Rectal smooth muscle tissue (tissue), 1 donor: ENCODE measurements at regions not wholly inside any gene's neighbourhood (a gene's known extent, or its start where the extent isn't known, plus 50 kb on each side); places are given as distances from the start of the nearest gene placed in this dataset.

Experiments used
- H3K27ac ChIP-seq: one replicate; pipeline ENCODE4 v1.7.0; 2013; ENCODE audit warnings: low read depth, low read length, inconsistent platforms
- H3K27me3 ChIP-seq: one replicate; pipeline ENCODE4 v1.7.0; 2013; ENCODE audit warnings: low read length; ENCODE audit not compliant: control insufficient read depth, insufficient read depth
- H3K36me3 ChIP-seq: one replicate; pipeline ENCODE4 v1.7.0; 2013; ENCODE audit warnings: low read length; ENCODE audit not compliant: control insufficient read depth, insufficient read depth
- H3K4me1 ChIP-seq: one replicate; pipeline ENCODE4 v1.7.0; 2013; ENCODE audit warnings: low read length; ENCODE audit not compliant: control insufficient read depth, insufficient read depth
- H3K4me3 ChIP-seq: one replicate; pipeline ENCODE4 v1.7.0; 2013; ENCODE audit warnings: low read length
- H3K9ac ChIP-seq: one replicate; pipeline ENCODE4 v1.7.0; 2013; ENCODE audit warnings: low read length

DNA sequence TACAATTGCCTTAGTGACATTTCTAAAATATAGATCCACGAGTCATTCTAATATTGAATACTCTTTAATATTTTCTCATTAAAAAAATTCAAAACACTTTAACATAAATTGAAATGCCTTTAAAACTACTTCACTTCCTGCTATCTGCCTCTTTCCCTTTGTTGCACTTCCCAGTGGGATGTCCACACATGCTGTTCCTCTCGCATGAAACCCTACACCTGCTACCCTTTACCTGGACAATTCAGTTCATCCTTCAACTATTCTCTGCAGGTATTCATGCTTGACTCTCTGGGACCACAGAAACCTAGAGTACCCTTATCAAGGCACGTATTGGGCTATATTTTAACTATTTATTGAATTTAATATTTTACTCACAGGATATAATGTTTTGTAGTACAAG is 373.3 kb upstream of the GALNT5 start:
- no peaks in the 10 kb centered on the region for H3K27me3 ChIP-seq
- no peaks in the 10 kb centered on the region for H3K4me1 ChIP-seq
- H3K9ac ChIP-seq = no peak overlapping the region
- no peaks in the 10 kb centered on the region for H3K36me3 ChIP-seq
- H3K4me3 ChIP-seq = no peak overlapping the region
- H3K27ac ChIP-seq = no peak overlapping the region

DNA sequence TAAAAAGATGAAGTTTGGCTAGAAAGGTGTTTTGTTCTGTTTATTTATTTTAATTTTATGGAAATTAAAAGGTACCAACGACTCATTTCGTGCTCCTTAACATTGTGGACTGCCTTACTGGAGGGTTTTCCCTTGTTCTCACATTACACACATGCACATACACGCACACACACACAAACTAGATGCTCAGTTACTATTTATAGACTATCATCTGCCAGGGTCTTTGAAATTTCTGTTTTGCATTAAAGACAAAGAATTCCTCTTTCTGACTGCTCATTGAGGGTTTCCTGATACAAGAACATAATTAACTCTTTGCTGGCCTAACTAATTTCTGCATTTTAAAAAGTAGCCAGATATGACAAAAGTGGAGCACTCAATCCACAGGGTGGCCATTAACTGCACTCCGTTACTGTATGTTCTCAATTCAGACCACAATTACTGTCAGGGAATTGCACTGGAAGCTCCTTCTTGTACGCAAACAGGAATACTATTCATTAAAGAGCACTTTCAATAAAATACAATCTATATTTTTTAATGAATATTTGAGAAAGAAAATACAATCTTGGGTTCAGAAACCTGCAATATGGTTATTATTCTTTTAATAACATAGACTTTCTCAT is 366.9 kb upstream of the GALNT5 start:
- no peak overlapping the region for H3K27ac ChIP-seq
- no peaks in the 10 kb centered on the region for H3K27me3 ChIP-seq
- no peak overlapping the region for H3K4me3 ChIP-seq
- no peak overlapping the region for H3K9ac ChIP-seq
- no peaks in the 10 kb centered on the region for H3K36me3 ChIP-seq
- no peaks in the 10 kb centered on the region for H3K4me1 ChIP-seq

DNA sequence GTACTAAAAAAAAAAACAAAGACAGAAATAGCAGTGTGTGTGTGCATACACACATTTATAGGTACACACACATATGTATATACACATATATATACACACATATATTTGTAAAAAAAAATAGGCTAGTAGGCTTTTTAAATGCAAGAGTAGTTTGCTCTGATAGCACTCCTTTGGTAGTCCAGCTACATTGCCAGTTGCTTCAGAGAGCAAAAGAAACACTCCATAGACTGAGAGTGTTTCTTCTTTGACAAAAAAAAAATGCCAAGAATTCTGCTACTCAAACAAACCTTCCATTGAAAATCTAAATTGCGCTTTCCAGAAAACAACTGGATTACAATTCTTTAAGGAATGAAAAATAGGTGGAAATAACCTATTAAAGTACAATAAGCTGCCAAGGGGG is 365.9 kb upstream of the GALNT5 start:
- H3K27me3 ChIP-seq = no peaks in the 10 kb centered on the region
- H3K27ac ChIP-seq = no peak overlapping the region
- H3K36me3 ChIP-seq = no peaks in the 10 kb centered on the region
- no peak overlapping the region for H3K4me3 ChIP-seq
- H3K4me1 ChIP-seq = no peaks in the 10 kb centered on the region
- no peak overlapping the region for H3K9ac ChIP-seq

- Histone ChIP-seq H3K27me3 (no peaks in the 10 kb centered on the region), H3K36me3 (no peaks in the 10 kb centered on the region), H3K4me1 (no peaks in the 10 kb centered on the region), H3K9ac (no peak overlapping the region), H3K4me3 (peak overlapping the region; percentile 40), H3K27ac (no peak overlapping the region)
Measured at GRCh38 chr2:156892467-156893281, 364.8 kb upstream of the GALNT5 start.

DNA sequence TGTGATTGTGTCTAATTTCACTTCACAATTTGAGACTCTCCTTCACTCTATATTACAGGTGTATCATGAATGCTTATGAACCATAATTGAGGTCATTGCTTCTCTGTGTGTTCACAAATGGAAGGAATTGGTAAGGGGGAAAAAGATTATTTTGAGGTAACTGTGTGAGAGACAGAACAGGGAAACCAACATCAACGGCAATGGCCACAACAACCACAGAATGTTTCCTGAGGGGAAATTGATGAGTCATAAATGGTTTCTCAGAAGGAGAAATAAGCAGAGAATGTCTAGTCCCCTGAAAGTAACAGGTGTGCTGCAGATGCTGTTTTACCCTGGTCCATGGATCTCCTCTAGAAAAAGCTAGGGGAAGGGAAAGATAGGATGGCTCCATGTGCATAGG is 361.2 kb upstream of the GALNT5 start:
- Histone ChIP-seq H3K4me3 (no peak overlapping the region), H3K36me3 (no peaks in the 10 kb centered on the region), H3K27me3 (no peaks in the 10 kb centered on the region), H3K27ac (no peak overlapping the region), H3K9ac (no peak overlapping the region), H3K4me1 (no peaks in the 10 kb centered on the region)

DNA sequence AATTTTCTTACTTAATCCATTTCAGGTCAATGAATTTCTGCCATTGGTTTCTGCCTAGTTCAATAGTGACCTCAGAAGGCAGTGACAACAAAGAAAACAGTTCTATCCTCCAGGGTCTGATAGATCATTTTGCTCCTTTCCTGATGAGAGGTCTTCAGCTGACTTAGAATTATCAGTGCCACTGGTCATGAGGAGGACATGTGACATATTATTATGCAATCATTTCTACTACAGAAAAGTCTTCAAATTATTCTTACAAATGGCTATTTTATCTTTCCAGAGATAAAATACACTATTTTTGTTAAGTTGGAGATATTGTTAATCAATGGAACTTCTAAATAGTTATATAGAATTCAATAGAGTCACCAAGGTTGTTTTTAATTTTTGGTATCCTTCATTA is 360.0 kb upstream of the GALNT5 start:
- H3K27me3 ChIP-seq = no peaks in the 10 kb centered on the region
- no peak overlapping the region for H3K9ac ChIP-seq
- H3K4me3 ChIP-seq = no peak overlapping the region
- no peaks in the 10 kb centered on the region for H3K36me3 ChIP-seq
- no peaks in the 10 kb centered on the region for H3K4me1 ChIP-seq
- no peak overlapping the region for H3K27ac ChIP-seq

DNA sequence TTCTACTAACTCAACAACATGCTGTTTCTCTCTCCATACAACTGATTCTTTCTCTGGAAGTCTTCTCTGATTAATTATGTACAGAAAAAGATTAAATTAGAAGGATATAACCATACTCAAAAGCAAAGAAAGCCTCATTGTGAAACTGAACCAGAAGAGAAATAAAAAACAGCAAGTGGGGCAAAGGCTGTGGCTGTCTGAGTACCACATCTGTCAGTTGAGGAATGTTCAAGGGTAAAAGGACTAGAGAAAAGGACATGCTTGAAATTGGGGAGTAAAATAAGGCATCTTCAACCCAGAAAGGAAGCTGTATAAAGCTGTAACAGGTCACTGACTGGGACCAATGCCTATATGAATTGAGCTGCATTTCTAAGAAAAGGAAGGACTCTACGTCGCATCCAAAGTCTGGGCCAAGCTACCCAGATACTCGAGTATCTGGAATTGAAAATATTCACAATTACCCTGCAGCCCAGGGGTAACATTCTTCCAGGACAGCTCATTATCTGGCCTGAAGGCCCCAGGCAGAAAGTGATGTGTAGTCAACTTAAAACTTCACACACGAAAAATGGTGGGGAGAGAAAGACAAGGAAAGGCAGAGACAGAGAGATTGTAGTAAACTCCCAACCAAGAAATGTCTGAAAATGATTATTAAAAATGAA is 356.0 kb upstream of the GALNT5 start:
- no peaks in the 10 kb centered on the region for H3K4me1 ChIP-seq
- no peak overlapping the region for H3K4me3 ChIP-seq
- H3K36me3 ChIP-seq = no peaks in the 10 kb centered on the region
- H3K9ac ChIP-seq = no peak overlapping the region
- H3K27me3 ChIP-seq = no peaks in the 10 kb centered on the region
- H3K27ac ChIP-seq = no peak overlapping the region

GRCh38 chr2:156903335-156903734 is 354.2 kb upstream of the GALNT5 start:
- Histone ChIP-seq H3K4me3 (no peak overlapping the region), H3K4me1 (no peaks in the 10 kb centered on the region), H3K9ac (no peak overlapping the region), H3K36me3 (no peaks in the 10 kb centered on the region), H3K27me3 (no peaks in the 10 kb centered on the region), H3K27ac (no peak overlapping the region)

DNA sequence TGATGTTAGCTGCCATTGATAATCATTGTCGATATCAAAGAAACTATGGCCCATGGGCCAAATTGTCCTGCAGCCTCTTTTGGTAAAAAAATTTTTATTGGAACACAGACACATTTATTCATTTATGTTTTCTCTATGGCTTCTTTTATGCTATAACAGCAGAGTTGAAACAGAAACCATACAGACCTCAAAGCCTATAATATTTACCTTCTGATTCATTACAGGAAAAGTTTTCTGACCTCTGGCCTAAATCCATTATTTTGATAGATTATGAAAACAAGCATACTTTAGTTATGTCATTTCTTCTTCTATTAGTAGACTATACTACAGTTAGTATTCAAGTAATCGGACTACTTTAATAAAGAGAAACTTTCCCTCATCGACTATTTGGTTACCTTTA is 349.7 kb upstream of the GALNT5 start:
- Histone ChIP-seq H3K27me3 (no peaks in the 10 kb centered on the region), H3K27ac (no peak overlapping the region), H3K4me3 (no peak overlapping the region), H3K4me1 (no peaks in the 10 kb centered on the region), H3K36me3 (no peaks in the 10 kb centered on the region), H3K9ac (no peak overlapping the region)

DNA sequence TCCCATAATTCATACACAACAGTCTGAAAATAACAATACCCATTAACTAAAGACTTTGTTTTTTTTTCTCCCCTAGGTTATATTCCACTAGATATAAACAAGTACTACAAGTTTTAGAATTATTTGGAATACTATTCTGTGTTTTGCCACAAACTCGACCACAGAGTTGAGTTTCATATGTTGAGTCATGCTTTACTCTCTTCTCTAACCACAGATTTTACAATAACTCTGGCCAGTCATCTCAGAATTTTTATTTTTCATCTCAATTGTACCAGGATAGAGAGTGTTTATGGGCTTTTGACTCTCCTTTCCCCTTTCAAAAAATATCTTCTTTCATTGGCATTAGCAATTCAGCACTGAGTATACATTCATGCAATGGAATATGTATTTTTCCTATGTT is 348.7 kb upstream of the GALNT5 start:
- H3K9ac ChIP-seq = no peak overlapping the region
- no peaks in the 10 kb centered on the region for H3K27me3 ChIP-seq
- H3K27ac ChIP-seq = no peak overlapping the region
- H3K4me1 ChIP-seq = no peaks in the 10 kb centered on the region
- H3K36me3 ChIP-seq = no peaks in the 10 kb centered on the region
- no peak overlapping the region for H3K4me3 ChIP-seq

- Histone ChIP-seq H3K4me1 (no peaks in the 10 kb centered on the region), H3K4me3 (no peak overlapping the region), H3K27ac (no peak overlapping the region)
Measured at GRCh38 chr2:156909983-156910382, 347.5 kb upstream of the GALNT5 start.

GRCh38 chr2:156915332-156915731 is 342.2 kb upstream of the GALNT5 start:
- Histone ChIP-seq H3K27ac (no peak overlapping the region), H3K27me3 (no peaks in the 10 kb centered on the region), H3K4me1 (no peaks in the 10 kb centered on the region), H3K4me3 (no peak overlapping the region), H3K36me3 (no peaks in the 10 kb centered on the region), H3K9ac (no peak overlapping the region)

More at GRCh38 chr2:156909983-156910382, 347.5 kb upstream of the GALNT5 start:
- Histone ChIP-seq H3K27me3 (no peaks in the 10 kb centered on the region), H3K36me3 (no peaks in the 10 kb centered on the region), H3K9ac (no peak overlapping the region)
